ENCODE measurements at regions not wholly inside any gene's neighbourhood (a gene's known extent, or its start where the extent isn't known, plus 50 kb on each side); places are given as distances from the start of the nearest gene placed in this dataset.
"Not testable (repeated sequence)": the region's sequence is repeated elsewhere in the genome, so short reads cannot be mapped to it uniquely, and the experiment has no call there.

GRCh38 chr1:88466899-88467580, 217.0 kb upstream of the PKN2 start:
- in situ Hi-C loops (cut with HindIII; ENCODE audit: low sequenced_read_pairs) = no loop called here

- in situ Hi-C loops (cut with HindIII; ENCODE audit: low sequenced_read_pairs) = no loop called here
These were observed 211.8 kb upstream of the PKN2 start for GRCh38 chr1:88472298-88472697.

GRCh38 chr1:88472714-88473113, 211.4 kb upstream of the PKN2 start:
- in situ Hi-C loops (cut with HindIII; ENCODE audit: low sequenced_read_pairs) = no loop called here

DNA sequence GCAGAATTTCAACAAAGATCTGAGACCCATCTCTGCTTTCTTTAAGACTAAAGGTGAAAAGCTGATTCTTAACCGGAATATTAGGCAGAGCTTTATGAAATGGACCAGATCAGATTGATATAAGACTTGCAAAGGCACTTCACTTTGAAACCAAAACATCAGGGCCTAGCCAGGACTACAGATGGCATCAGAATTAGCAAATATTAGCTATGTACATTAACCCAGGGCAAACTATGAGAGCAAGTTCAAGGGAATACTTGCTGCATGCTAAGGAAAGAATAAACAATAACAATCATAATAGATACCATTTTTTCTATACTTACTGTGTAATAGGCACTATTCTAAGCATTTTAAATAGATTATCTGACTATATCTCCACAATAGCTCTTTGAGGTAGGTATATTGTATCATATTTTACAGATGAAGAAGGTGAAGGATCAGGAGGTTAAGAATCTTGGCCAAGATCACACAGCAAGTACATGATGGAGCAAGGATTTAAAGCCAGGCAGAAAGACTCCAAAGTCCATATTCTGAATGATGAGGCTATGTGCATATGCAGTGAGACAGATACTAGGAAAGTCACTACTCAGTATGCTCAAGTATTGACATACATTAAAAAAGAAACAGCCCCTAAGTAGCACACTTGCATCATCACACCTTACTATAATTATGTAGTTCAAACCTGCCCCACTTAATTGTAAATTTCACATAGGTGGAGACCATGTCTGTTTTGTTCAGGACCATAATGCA, 209.3 kb upstream of the PKN2 start:
- in situ Hi-C loops (cut with HindIII; ENCODE audit: low sequenced_read_pairs) = no loop called here

DNA sequence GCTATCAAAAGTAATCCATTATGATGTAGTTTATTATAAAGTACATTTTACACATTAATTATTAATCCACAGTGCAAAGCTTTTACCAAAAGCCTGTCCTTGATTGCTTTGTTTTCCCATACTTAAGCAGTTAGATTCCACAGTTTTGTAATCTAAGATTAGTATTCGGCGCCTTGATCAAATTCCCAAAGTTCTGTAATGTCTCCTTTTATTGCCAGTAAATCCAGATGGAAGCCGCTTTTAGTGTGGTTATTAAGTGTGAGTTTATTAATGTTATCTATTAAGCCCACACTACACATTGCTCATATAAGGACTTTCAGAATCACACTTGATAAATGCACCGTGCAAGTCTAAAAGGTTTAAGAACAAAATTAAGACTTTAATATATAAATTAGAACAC, 199.2 kb upstream of the PKN2 start:
- in situ Hi-C loops (cut with HindIII; ENCODE audit: low sequenced_read_pairs) = no loop called here

- in situ Hi-C loops (cut with HindIII; ENCODE audit: low sequenced_read_pairs) = no loop called here
These were observed 195.8 kb upstream of the PKN2 start for GRCh38 chr1:88488237-88488636.

- in situ Hi-C loops (cut with HindIII; ENCODE audit: low sequenced_read_pairs) = no loop called here
These were observed 193.4 kb upstream of the PKN2 start for GRCh38 chr1:88490676-88491075.

DNA sequence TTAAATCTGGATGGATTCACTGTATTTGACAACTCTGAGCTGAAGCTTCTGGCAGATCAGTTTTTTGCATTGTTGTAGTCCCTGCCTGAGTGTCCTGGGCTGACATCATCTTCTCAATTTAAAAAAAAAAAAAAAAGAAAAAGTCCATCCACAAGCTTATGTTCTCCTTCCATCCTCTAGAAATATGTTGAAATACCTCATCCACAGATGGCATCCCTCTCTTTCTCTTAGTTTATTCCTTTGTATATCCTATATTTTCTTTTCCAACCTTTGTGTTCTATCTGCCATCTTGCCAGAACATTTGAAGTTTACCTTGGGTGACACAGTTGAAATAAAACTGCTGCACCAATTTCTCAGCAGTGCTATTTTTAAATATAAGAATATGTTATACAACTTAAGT, 184.4 kb upstream of the PKN2 start:
- in situ Hi-C loops (cut with HindIII; ENCODE audit: low sequenced_read_pairs) = no loop called here

- in situ Hi-C loops (cut with HindIII; ENCODE audit: low sequenced_read_pairs) = no loop called here
These were observed 181.2 kb upstream of the PKN2 start for GRCh38 chr1:88502886-88503285.

- in situ Hi-C loops (cut with HindIII; ENCODE audit: low sequenced_read_pairs) = no loop called here
These were observed 180.4 kb upstream of the PKN2 start for GRCh38 chr1:88503646-88504045.

GRCh38 chr1:88504601-88505000, 179.5 kb upstream of the PKN2 start:
- in situ Hi-C loops (cut with HindIII; ENCODE audit: low sequenced_read_pairs) = no loop called here

DNA sequence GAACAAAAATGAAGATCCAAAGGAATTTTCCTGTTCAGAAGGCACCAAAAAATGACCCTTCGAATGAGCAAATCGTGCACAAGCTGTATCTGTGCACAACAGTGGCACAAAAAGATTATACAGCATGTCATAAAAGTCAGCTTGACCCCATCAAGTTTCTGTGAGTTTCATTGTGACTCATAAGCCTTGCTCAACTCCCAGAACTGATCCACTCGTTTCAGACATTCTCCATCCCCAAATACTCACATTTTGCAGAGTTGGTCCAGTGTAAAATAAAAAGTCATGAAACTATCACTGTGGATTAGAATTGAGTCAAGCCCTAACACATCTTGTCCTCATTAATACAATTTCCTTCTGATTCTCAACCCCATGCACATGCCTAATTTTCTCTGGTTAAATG, 174.7 kb upstream of the PKN2 start:
- in situ Hi-C loops (cut with HindIII; ENCODE audit: low sequenced_read_pairs) = no loop called here

DNA sequence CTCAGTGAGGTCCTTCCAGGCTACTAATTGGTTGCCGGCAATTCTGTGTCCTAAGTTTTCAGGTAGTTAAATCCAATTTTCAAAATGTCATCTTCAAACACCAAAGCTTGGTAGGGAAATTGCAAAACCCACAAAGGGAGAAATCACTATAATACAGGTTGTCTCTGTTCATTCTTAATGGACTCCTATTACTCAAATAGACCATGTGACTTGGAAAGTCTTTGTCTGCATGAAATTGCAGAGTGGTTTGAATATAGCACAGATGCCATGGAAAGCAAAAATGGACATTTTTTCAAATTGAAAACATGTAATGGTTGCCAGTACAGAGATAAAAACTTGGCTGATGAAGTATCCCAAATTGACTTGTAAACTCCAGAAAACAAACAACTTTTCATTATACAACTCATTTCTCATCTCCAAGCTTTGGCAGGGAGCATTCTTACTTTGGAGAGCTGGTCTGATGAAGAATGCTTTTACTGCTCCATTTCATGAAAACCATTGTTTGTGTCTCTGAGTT, 169.5 kb upstream of the PKN2 start:
- in situ Hi-C loops (cut with HindIII; ENCODE audit: low sequenced_read_pairs) = no loop called here

DNA sequence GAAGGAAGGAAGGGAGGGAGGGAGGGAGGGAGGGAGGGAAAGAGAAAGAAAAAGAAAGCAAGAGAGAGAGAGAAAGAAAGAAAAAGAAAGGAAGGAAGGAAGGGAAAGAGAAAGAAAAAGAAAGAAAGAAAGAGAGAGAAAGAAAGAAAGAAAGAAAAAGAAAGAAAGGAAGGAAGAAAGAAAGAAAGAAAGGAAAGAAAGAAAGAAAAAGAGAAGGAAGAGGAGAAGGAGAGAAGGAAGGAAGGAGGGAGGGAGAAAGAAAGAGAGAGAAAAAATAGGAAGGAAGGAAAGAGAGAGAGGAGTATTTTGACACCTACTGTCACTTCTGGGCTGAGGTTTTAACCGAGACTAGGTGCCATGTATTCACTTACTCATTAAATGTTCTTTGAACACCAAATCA, 166.6 kb upstream of the PKN2 start:
- in situ Hi-C loops (cut with HindIII; ENCODE audit: low sequenced_read_pairs) = not testable (repeated sequence)

DNA sequence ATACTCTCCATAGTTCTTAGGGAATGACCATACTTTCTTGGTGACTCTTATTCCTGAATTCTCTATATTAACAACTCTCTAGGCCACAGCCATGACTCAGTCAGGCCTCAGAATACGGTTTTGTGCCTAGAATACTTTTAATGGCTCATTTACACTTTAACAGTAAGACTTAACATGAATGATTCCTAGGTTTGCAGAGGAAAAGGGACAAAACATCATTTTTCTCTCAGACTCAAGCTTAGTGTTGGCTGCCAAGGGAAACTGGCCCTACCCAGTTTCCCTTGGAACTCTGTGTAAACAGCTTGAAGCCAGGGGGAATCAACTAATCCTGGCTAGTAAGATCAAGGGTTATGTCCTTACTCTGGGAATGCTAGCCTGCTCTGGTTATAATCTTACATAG, 164.9 kb upstream of the PKN2 start:
- in situ Hi-C loops (cut with HindIII; ENCODE audit: low sequenced_read_pairs) = no loop called here

- in situ Hi-C loops (cut with HindIII; ENCODE audit: low sequenced_read_pairs) = no loop called here
These were observed 160.1 kb upstream of the PKN2 start for GRCh38 chr1:88523854-88524528.

- in situ Hi-C loops (cut with HindIII; ENCODE audit: low sequenced_read_pairs) = no loop called here
These were observed 157.6 kb upstream of the PKN2 start for GRCh38 chr1:88526456-88526855.

DNA sequence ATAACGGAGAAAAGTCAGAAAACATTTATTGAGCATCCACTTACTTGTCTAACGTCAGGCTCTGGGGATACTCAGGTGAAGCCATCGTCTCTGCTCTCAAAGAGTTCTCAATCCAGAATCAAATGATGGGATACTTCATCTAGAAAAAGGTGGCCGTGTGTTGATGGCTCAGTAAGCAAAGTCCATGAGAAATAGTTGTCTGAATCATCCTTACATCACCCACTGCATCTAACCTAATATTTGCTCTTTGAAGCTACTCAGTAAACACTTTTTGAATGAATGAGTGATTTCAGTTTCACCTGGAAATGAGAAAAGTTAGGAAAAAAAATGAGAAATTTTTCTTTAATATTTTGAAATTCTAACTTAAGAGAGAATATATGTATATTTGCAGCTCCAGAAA, 155.3 kb upstream of the PKN2 start:
- in situ Hi-C loops (cut with HindIII; ENCODE audit: low sequenced_read_pairs) = no loop called here

- in situ Hi-C loops (cut with HindIII; ENCODE audit: low sequenced_read_pairs) = no loop called here
These were observed 154.5 kb upstream of the PKN2 start for GRCh38 chr1:88529581-88529980.

DNA sequence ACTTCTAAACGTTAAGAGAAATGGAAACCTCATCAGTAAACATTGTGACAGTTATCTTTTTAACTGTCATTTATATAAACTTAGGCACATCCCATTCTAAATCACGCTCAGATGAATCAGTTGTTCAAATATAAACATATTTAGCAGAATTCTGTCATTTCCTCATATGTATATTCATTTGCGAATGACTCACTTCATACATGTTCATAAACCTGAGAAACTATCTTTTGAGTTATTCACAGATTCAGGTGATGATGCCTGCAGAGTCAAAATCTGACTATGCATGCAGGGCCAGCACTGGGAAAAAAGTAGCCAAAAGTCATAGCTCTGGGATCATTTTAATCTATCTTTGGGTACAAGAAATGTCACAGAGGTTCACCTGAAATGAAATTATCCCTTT, 153.8 kb upstream of the PKN2 start:
- in situ Hi-C loops (cut with HindIII; ENCODE audit: low sequenced_read_pairs) = no loop called here

DNA sequence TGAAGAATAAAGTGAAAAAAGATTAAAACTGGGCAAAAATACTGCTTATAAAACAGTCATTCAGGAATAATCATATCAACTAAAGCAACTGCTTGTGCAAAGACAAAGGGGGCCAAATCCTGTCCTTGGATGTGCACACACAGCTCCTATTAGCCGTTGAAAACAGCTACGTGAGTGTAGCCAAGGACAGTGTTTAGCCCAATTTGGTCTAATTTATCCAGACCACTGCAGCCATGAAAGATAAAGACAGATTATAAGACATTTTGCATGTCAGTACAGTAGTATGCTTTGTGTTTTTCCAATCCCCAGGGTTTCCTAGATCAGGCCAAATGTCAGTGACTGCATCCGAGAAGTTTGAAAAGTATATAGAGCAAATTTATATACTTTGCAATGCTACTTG, 146.3 kb upstream of the PKN2 start:
- in situ Hi-C loops (cut with HindIII; ENCODE audit: low sequenced_read_pairs) = no loop called here

Measured in endothelial cell of hepatic sinusoid (primary cell).